ENCODE measurements at regions not wholly inside any gene's neighbourhood (a gene's known extent, or its start where the extent isn't known, plus 50 kb on each side); places are given as distances from the start of the nearest gene placed in this dataset.

DNA sequence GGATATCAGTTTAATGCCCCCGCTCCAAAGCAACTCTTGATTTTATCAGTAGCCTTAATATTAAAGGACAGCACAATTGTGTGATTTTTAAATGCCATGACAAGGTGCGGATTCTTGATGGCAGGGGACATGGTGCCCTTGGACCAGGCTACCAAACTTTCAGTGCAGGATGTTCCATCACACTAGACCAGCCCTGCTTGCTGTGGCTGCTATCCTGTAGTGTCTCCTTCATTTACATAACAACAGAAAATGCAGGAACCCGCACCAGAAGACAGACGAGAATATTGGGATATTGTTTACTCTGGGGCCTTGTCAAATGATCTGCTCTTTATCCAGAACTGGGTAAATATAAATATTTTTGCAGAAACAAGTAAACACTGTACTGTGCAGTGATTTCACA, 229.3 kb upstream of the PKN2 start:
- no TSS peak for BruUV-seq (replicated peaks)
- CTCF ChIA-PET: no interaction called here

GRCh38 chr1:88455621-88456256, 228.3 kb upstream of the PKN2 start:
- Histone ChIP-seq H3K79me2 (ENCODE audit: control insufficient read depth, insufficient read depth, low read length) (no peaks in the 10 kb centered on the region), H3K36me3 (ENCODE audit: control insufficient read depth in 2 of 2, insufficient read depth in 2 of 2, low read length in 1 of 2) (no peaks in the 10 kb centered on the region), H3K4me1 (ENCODE audit: control insufficient read depth, insufficient read depth, low read length) (no peaks in the 10 kb centered on the region), H3K27me3 (replicated peaks in 1 of 2; ENCODE audit: control insufficient read depth in 2 of 2, insufficient read depth in 2 of 2, low read length in 1 of 2) (no peaks in the 10 kb centered on the region; a peak in 1 of 4 replicates), H3K4me3 (no peak overlapping the region), H3K4me2 (ENCODE audit: control insufficient read depth, insufficient read depth) (no peak overlapping the region), H3K9me3 (replicated peaks; ENCODE audit: control insufficient read depth, insufficient read depth, low read length) (no peaks in the 10 kb centered on the region), H4K20me1 (ENCODE audit: control insufficient read depth, insufficient read depth) (no peaks in the 10 kb centered on the region), H3K27ac (ENCODE audit: control insufficient read depth, insufficient read depth) (no peak overlapping the region), H3K9ac (ENCODE audit: control insufficient read depth, insufficient read depth, low read length) (no peak overlapping the region), H2AFZ (ENCODE audit: control insufficient read depth, low read depth, low read length) (no peak overlapping the region)
- CTCF ChIA-PET: no interaction called here
- intact Hi-C loops (cut with micrococcal nuclease; ENCODE audit: unreplicated experiment) (no loop called here), in situ Hi-C loops (cut with MboI) (no loop called here)
- FAIRE-seq (no peak), ATAC-seq (no peak), DNase-seq (ENCODE audit: low read depth, low spot score) (no peak)
- TF ChIP-seq MEF2A (IDR thresholded peaks at IDR 0.05; ENCODE audit: insufficient read depth, low read depth, low read length): no peak
- TF ChIP-seq, protein P1, sequence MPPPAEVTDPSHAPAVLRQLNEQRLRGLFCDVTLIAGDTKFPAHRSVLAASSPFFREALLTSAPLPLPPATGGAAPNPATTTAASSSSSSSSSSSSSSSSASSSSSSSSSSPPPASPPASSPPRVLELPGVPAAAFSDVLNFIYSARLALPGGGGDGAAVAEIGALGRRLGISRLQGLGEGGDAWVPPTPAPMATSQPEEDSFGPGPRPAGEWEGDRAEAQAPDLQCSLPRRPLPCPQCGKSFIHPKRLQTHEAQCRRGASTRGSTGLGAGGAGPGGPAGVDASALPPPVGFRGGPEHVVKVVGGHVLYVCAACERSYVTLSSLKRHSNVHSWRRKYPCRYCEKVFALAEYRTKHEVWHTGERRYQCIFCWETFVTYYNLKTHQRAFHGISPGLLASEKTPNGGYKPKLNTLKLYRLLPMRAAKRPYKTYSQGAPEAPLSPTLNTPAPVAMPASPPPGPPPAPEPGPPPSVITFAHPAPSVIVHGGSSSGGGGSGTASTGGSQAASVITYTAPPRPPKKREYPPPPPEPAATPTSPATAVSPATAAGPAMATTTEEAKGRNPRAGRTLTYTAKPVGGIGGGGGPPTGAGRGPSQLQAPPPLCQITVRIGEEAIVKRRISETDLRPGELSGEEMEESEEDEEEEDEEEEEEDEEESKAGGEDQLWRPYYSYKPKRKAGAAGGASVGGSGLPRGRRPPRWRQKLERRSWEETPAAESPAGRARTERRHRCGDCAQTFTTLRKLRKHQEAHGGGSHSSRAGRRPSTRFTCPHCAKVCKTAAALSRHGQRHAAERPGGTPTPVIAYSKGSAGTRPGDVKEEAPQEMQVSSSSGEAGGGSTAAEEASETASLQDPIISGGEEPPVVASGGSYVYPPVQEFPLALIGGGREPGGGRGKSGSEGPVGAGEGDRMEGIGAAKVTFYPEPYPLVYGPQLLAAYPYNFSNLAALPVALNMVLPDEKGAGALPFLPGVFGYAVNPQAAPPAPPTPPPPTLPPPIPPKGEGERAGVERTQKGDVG (CRISPR knock-in tag; IDR thresholded peaks at IDR 0.05): no peak
- RAD21 ChIA-PET (ENCODE audit: unreplicated experiment): no interaction called here
- POLR2A ChIA-PET: no interaction called here
- SMC1A ChIA-PET (ENCODE audit: uncharacterized antibody, unreplicated experiment): interaction anchor here (1.0 kb wide), 1 partner anchor 22 kb away, joined by 3 read pairs; no protein-coding TSS in a partner anchor
- BruUV-seq (replicated peaks): no TSS peak
- WGBS (ENCODE audit: insufficient coverage, insufficient replicate concordance, low lambda C conversion rate, missing lambda C conversion rate): 3% methylated on average over 9 of the region's 9 CpGs

More for the DNA sequence above, 229.3 kb upstream of the PKN2 start:
- POLR2A ChIA-PET: interaction anchor here (0.5 kb wide), 1 partner anchor 26 kb away, joined by 5 read pairs; no protein-coding TSS in a partner anchor
- no peaks in the 10 kb centered on the region for H3K36me3 ChIP-seq (ENCODE audit: control insufficient read depth in 2 of 2, insufficient read depth in 2 of 2, low read length in 1 of 2)
- no peak overlapping the region for H3K4me3 ChIP-seq
- TF ChIP-seq RELA (IDR thresholded peaks at IDR 0.05; ENCODE audit: borderline replicate concordance, partially characterized antibody) (no peak), DPF2 (IDR thresholded peaks at IDR 0.05) (no peak), NR2F1 (conservative IDR thresholded peaks at IDR 0.05) (no peak), BACH1 (IDR thresholded peaks at IDR 0.05; ENCODE audit: borderline replicate concordance) (no peak), EED (IDR thresholded peaks at IDR 0.05; ENCODE audit: low read depth) (no peak)
- FAIRE-seq (no peak), DNase-seq (ENCODE audit: low read depth, low spot score) (no peak), ATAC-seq (no peak)
- intact Hi-C loops (cut with micrococcal nuclease; ENCODE audit: unreplicated experiment) (no loop called here), in situ Hi-C loops (cut with MboI) (no loop called here)
- RAD21 ChIA-PET (ENCODE audit: unreplicated experiment): no interaction called here
- H2AFZ ChIP-seq (ENCODE audit: control insufficient read depth, low read depth, low read length): no peak overlapping the region
- no peaks in the 10 kb centered on the region for H3K4me1 ChIP-seq (ENCODE audit: control insufficient read depth, insufficient read depth, low read length)
- 41% methylated on average over 4 of the region's 4 CpGs for WGBS (ENCODE audit: insufficient coverage, insufficient replicate concordance, low lambda C conversion rate, missing lambda C conversion rate)
- H3K27me3 ChIP-seq (replicated peaks in 1 of 2; ENCODE audit: control insufficient read depth in 2 of 2, insufficient read depth in 2 of 2, low read length in 1 of 2): no peaks in the 10 kb centered on the region
- H3K4me2 ChIP-seq (ENCODE audit: control insufficient read depth, insufficient read depth): no peak overlapping the region
- H4K20me1 ChIP-seq (ENCODE audit: control insufficient read depth, insufficient read depth): no peaks in the 10 kb centered on the region
- SMC1A ChIA-PET (ENCODE audit: uncharacterized antibody, unreplicated experiment): interaction anchor here (1.0 kb wide), 1 partner anchor 21 kb away, joined by 3 read pairs; no protein-coding TSS in a partner anchor
- no peak overlapping the region for H3K9ac ChIP-seq (ENCODE audit: control insufficient read depth, insufficient read depth, low read length)
- H3K9me3 ChIP-seq (replicated peaks; ENCODE audit: control insufficient read depth, insufficient read depth, low read length): no peaks in the 10 kb centered on the region
- H3K79me2 ChIP-seq (ENCODE audit: control insufficient read depth, insufficient read depth, low read length): no peaks in the 10 kb centered on the region
- H3K27ac ChIP-seq (ENCODE audit: control insufficient read depth, insufficient read depth): no peak overlapping the region

Data from GM12878 (cell line).